Naive thymus-derived CD4-positive, alpha-beta T cell (primary cell): ENCODE measurements at regions not wholly inside any gene's neighbourhood (a gene's known extent, or its start where the extent isn't known, plus 50 kb on each side); places are given as distances from the start of the nearest gene placed in this dataset.

Experiments used
- ATAC-seq: fragments of 150-1000 bp; cut with Tn5 transposase; 2 replicates; pipeline ENCODE4 v1.10.0; 2021; ENCODE audit warnings: mild to moderate bottlenecking, moderate library complexity
- CTCF ChIA-PET: fragments of 350-600 bp; sonication (Branson Sonifier 250); formaldehyde crosslinking; loops from one replicate; lab custom pipeline; 2021; ENCODE audit warnings: antibody characterized with exemption; lab: Charles Lee
- POLR2A ChIA-PET: fragments of 350-600 bp; sonication (Branson Sonifier 250); formaldehyde crosslinking; loops from one replicate; lab custom pipeline; 2021; ENCODE audit warnings: antibody characterized with exemption, inconsistent platforms; lab: Charles Lee
- DNase-seq, 9 donors: peaks; one replicate each; pipeline versions ENCODE4 v3.0.0 to v3.0.0-alpha.2; 2020 to 2022; ENCODE audit warnings: mixed read lengths in 1 of 9
- H3K27ac ChIP-seq: one replicate; pipeline ENCODE4 v1.7.0; 2013; ENCODE audit warnings: mild to moderate bottlenecking, low read depth, low read length, moderate library complexity
- H3K27me3 ChIP-seq, 2 donors: one replicate each; pipeline ENCODE4 v1.7.0; 2013; ENCODE audit warnings: low read length in 2 of 2, mild to moderate bottlenecking in 2 of 2, moderate library complexity in 2 of 2; ENCODE audit not compliant: control insufficient read depth in 2 of 2, insufficient read depth in 2 of 2
- H3K36me3 ChIP-seq, 3 experiments: 1 replicate in 2 of 3; 2 replicates in 1 of 3; pipeline ENCODE4 v1.7.0; 2013; ENCODE audit warnings: low read length in 3 of 3, mild to moderate bottlenecking in 3 of 3, moderate library complexity in 1 of 3; ENCODE audit not compliant: insufficient read depth in 3 of 3, control insufficient read depth in 2 of 3
- H3K4me1 ChIP-seq, 2 donors: one replicate each; pipeline ENCODE4 v1.7.0; 2013; ENCODE audit warnings: low read length in 2 of 2, mild to moderate bottlenecking in 2 of 2, moderate library complexity in 1 of 2; ENCODE audit not compliant: control insufficient read depth in 2 of 2, insufficient read depth in 2 of 2
- H3K4me3 ChIP-seq: 2 replicates; pipeline ENCODE4 v1.7.0; 2013; ENCODE audit warnings: mild to moderate bottlenecking, low read length
- H3K9me3 ChIP-seq, 3 experiments: 1 replicate in 2 of 3; 2 replicates in 1 of 3; pipeline ENCODE4 v1.7.0; 2013; ENCODE audit warnings: low read length in 3 of 3; ENCODE audit not compliant: control insufficient read depth in 2 of 3
- H3K27ac Mint-ChIP-seq, 9 donors: one replicate each; pipeline ENCODE4 v1.8.0; 2020 to 2022; ENCODE audit warnings: mixed read lengths in 9 of 9, mild to moderate bottlenecking in 8 of 9, moderate library complexity in 5 of 9, inconsistent platforms in 2 of 9
- H3K27me3 Mint-ChIP-seq, 5 donors: one replicate each; pipeline ENCODE4 v1.8.0; 2021 to 2022; ENCODE audit warnings: mixed read lengths in 5 of 5, mild to moderate bottlenecking in 1 of 5
- H3K36me3 Mint-ChIP-seq, 5 donors: one replicate each; pipeline ENCODE4 v1.8.0; 2020 to 2022; ENCODE audit warnings: mixed read lengths in 5 of 5, mild to moderate bottlenecking in 3 of 5, inconsistent platforms in 1 of 5
- H3K4me1 Mint-ChIP-seq, 7 donors: one replicate each; pipeline ENCODE4 v1.8.0; 2020 to 2022; ENCODE audit warnings: mixed read lengths in 7 of 7, mild to moderate bottlenecking in 3 of 7, inconsistent platforms in 1 of 7
- H3K4me3 Mint-ChIP-seq, 10 donors: one replicate each; pipeline ENCODE4 v1.8.0; 2020 to 2022; ENCODE audit warnings: mild to moderate bottlenecking in 10 of 10, mixed read lengths in 10 of 10, moderate library complexity in 6 of 10, inconsistent platforms in 2 of 10
- H3K9me3 Mint-ChIP-seq, 11 donors: one replicate each; pipeline ENCODE4 v1.8.0; 2020 to 2022; ENCODE audit warnings: mixed read lengths in 11 of 11, mild to moderate bottlenecking in 4 of 11, inconsistent platforms in 1 of 11, moderate library complexity in 1 of 11
- intact Hi-C, 2 donors: fragments of 100-400 bp; cut with micrococcal nuclease; formaldehyde crosslinking; loops; one replicate each; pipeline ENCODE4 v1.15.1; 2023

GRCh38 chr13:81597101-81597500, 1256.2 kb upstream of the SPRY2 start:
- Mint-ChIP-seq H3K9me3 (peaks cover 0 to 25% (median 2%) of the 10 kb centered on the region in 11 donors), H3K4me1 (no peaks in the 10 kb centered on the region), H3K27me3 (no peaks in the 10 kb centered on the region), H3K36me3 (no peaks in the 10 kb centered on the region), H3K27ac (no peak overlapping the region), H3K4me3 (no peak overlapping the region)
- no peak overlapping the region for H3K27ac ChIP-seq
- no peak overlapping the region for H3K4me3 ChIP-seq
- intact Hi-C loops = no loop called here
- no peaks in the 10 kb centered on the region for H3K27me3 ChIP-seq
- ChIA-PET POLR2A (no interaction called here), CTCF (no interaction called here)
- ATAC-seq (no peak), DNase-seq (no peak)
- no peaks in the 10 kb centered on the region for H3K36me3 ChIP-seq
- no peaks in the 10 kb centered on the region for H3K4me1 ChIP-seq
- no peaks in the 10 kb centered on the region for H3K9me3 ChIP-seq

- Mint-ChIP-seq H3K27ac (no peak overlapping the region), H3K4me1 (no peaks in the 10 kb centered on the region), H3K9me3 (peaks cover 0 to 25% (median 2%) of the 10 kb centered on the region in 11 donors), H3K36me3 (no peaks in the 10 kb centered on the region), H3K27me3 (no peaks in the 10 kb centered on the region), H3K4me3 (no peak overlapping the region)
- Histone ChIP-seq H3K4me1 (no peaks in the 10 kb centered on the region), H3K27ac (no peak overlapping the region), H3K4me3 (no peak overlapping the region), H3K9me3 (no peaks in the 10 kb centered on the region), H3K27me3 (no peaks in the 10 kb centered on the region), H3K36me3 (no peaks in the 10 kb centered on the region)
- CTCF ChIA-PET = no interaction called here
- intact Hi-C loops = no loop called here
- POLR2A ChIA-PET = no interaction called here
- ATAC-seq (no peak), DNase-seq (no peak)
Measured at GRCh38 chr13:81596224-81596753, 1255.4 kb upstream of the SPRY2 start.

GRCh38 chr13:81591528-81592220, 1250.7 kb upstream of the SPRY2 start:
- H3K9me3 Mint-ChIP-seq = peaks cover 0 to 22% (median 0%) of the 10 kb centered on the region in 11 donors
- no peak overlapping the region for H3K27ac ChIP-seq
- POLR2A ChIA-PET = no interaction called here
- H3K9me3 ChIP-seq = no peaks in the 10 kb centered on the region
- no peaks in the 10 kb centered on the region for H3K4me1 Mint-ChIP-seq
- no peak overlapping the region for H3K4me3 ChIP-seq
- CTCF ChIA-PET = no interaction called here
- no peaks in the 10 kb centered on the region for H3K27me3 Mint-ChIP-seq
- no peak overlapping the region for H3K27ac Mint-ChIP-seq
- DNase-seq (no peak), ATAC-seq (no peak)
- no peaks in the 10 kb centered on the region for H3K36me3 Mint-ChIP-seq
- intact Hi-C loops = no loop called here
- no peaks in the 10 kb centered on the region for H3K36me3 ChIP-seq
- no peaks in the 10 kb centered on the region for H3K4me1 ChIP-seq
- no peaks in the 10 kb centered on the region for H3K27me3 ChIP-seq
- H3K4me3 Mint-ChIP-seq = no peak overlapping the region

GRCh38 chr13:81582381-81582780, 1241.5 kb upstream of the SPRY2 start:
- Mint-ChIP-seq H3K9me3 (peaks cover 0 to 16% (median 4%) of the 10 kb centered on the region in 11 donors), H3K4me3 (no peak overlapping the region), H3K27ac (no peak overlapping the region), H3K36me3 (no peaks in the 10 kb centered on the region), H3K4me1 (no peaks in the 10 kb centered on the region), H3K27me3 (no peaks in the 10 kb centered on the region)
- H3K36me3 ChIP-seq = no peaks in the 10 kb centered on the region
- H3K4me3 ChIP-seq = no peak overlapping the region
- no peaks in the 10 kb centered on the region for H3K4me1 ChIP-seq
- intact Hi-C loops = no loop called here
- H3K27ac ChIP-seq = no peak overlapping the region
- ChIA-PET CTCF (no interaction called here), POLR2A (no interaction called here)
- H3K27me3 ChIP-seq = no peaks in the 10 kb centered on the region
- no peak for ATAC-seq
- no peaks in the 10 kb centered on the region for H3K9me3 ChIP-seq
- no peak for DNase-seq

DNA sequence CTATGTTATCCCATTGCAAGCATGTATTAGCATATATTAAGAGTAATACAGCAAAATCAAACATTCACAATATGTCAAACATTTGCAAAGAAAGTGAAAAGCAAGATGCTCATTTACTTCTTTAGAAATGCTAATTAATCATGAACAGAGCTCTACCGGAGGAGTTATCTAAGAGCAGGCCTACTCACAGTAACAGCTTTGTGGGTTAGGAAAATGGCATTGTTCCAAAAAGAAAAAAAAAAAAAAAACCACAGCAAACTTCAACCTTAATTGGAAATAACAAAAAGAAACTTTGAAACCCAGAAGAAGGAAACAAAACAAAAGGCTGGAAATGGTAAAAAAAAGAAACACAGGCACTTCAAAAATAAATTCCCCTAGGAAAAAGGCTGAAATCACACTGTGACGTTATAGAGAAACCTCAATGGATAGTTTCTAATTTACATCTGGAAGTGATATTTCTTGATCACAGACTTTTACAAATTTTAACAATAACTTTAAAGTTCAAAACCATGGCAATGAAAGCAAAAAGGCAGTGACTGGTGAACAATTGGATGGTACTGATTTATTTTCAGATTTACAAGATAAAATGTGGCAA, 1236.8 kb upstream of the SPRY2 start:
- Mint-ChIP-seq H3K9me3 (peaks cover 0 to 17% (median 5%) of the 10 kb centered on the region in 11 donors), H3K27ac (no peak overlapping the region), H3K36me3 (no peaks in the 10 kb centered on the region), H3K27me3 (no peaks in the 10 kb centered on the region), H3K4me3 (no peak overlapping the region), H3K4me1 (no peaks in the 10 kb centered on the region)
- Histone ChIP-seq H3K9me3 (no peaks in the 10 kb centered on the region), H3K27me3 (no peaks in the 10 kb centered on the region), H3K4me3 (no peak overlapping the region), H3K36me3 (no peaks in the 10 kb centered on the region), H3K4me1 (no peaks in the 10 kb centered on the region), H3K27ac (no peak overlapping the region)
- ATAC-seq = no peak
- ChIA-PET CTCF (no interaction called here), POLR2A (no interaction called here)
- intact Hi-C loops = no loop called here
- DNase-seq = no peak

- no peak overlapping the region for H3K4me3 ChIP-seq
- H3K27me3 ChIP-seq = no peaks in the 10 kb centered on the region
- no peaks in the 10 kb centered on the region for H3K9me3 ChIP-seq
- H3K9me3 Mint-ChIP-seq = peaks cover 0 to 7% (median 4%) of the 10 kb centered on the region in 11 donors
- H3K4me1 Mint-ChIP-seq = no peaks in the 10 kb centered on the region
- H3K27ac Mint-ChIP-seq = no peak overlapping the region
- ATAC-seq (no peak), DNase-seq (no peak)
- H3K27me3 Mint-ChIP-seq = no peaks in the 10 kb centered on the region
- intact Hi-C loops = loop anchor here in 1 of 2 donors (2.0 kb wide), 1 partner anchor 46 kb away; no protein-coding TSS in a partner anchor
- no peaks in the 10 kb centered on the region for H3K36me3 ChIP-seq
- H3K4me1 ChIP-seq = no peaks in the 10 kb centered on the region
- no peak overlapping the region for H3K27ac ChIP-seq
- CTCF ChIA-PET = no interaction called here
- no peaks in the 10 kb centered on the region for H3K36me3 Mint-ChIP-seq
- POLR2A ChIA-PET = no interaction called here
- no peak overlapping the region for H3K4me3 Mint-ChIP-seq
Measured at GRCh38 chr13:81568824-81569223, 1227.9 kb upstream of the SPRY2 start.

GRCh38 chr13:81565849-81566248, 1224.9 kb upstream of the SPRY2 start:
- DNase-seq (no peak), ATAC-seq (no peak)
- no peaks in the 10 kb centered on the region for H3K4me1 ChIP-seq
- no peaks in the 10 kb centered on the region for H3K9me3 ChIP-seq
- H3K9me3 Mint-ChIP-seq = peaks cover 0 to 14% (median 5%) of the 10 kb centered on the region in 11 donors
- ChIA-PET CTCF (no interaction called here), POLR2A (no interaction called here)
- no peak overlapping the region for H3K4me3 ChIP-seq
- H3K36me3 Mint-ChIP-seq = no peaks in the 10 kb centered on the region
- H3K36me3 ChIP-seq = no peaks in the 10 kb centered on the region
- intact Hi-C loops = no loop called here
- no peaks in the 10 kb centered on the region for H3K27me3 ChIP-seq
- H3K27ac ChIP-seq = no peak overlapping the region
- no peak overlapping the region for H3K4me3 Mint-ChIP-seq
- H3K27ac Mint-ChIP-seq = no peak overlapping the region
- no peaks in the 10 kb centered on the region for H3K4me1 Mint-ChIP-seq
- H3K27me3 Mint-ChIP-seq = no peaks in the 10 kb centered on the region
